ENCODE measurements at regions not wholly inside any gene's neighbourhood (a gene's known extent, or its start where the extent isn't known, plus 50 kb on each side); places are given as distances from the start of the nearest gene placed in this dataset.
"Not testable (repeated sequence)": the region's sequence is repeated elsewhere in the genome, so short reads cannot be mapped to it uniquely, and the experiment has no call there.

DNA sequence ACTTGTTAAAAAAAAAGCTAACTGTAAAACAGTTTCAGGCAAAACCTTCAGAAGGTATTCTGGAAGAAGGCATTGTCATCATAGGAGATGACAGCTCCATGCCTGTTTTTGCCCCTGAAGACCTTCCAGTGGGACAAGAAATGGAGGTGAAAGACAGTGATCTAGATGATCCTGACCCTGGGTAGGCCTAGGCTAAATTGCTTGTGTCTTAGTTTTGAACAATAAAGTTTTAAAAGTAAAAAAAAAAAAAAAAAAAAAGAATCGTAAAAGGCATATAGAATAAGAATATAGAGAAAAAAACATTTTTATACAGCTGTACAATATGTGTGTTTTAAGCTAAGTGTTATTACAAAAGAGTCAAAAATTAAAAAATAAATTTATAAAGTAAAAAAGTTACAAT is 106.6 kb upstream of the PLXNA2 start:
- H3K27me3 ChIP-seq (ENCODE audit: insufficient read depth, low read depth, low read length), result no peaks in the 10 kb centered on the region
- H3K9me2 ChIP-seq (ENCODE audit: insufficient read depth, low read length), result no peaks in the 10 kb centered on the region
- no peak overlapping the region for H3K9ac ChIP-seq (ENCODE audit: low read length)
- H3K4me2 ChIP-seq (ENCODE audit: low read length), result no peak overlapping the region
- H3F3A ChIP-seq (ENCODE audit: insufficient read depth, low read length, poor library complexity, severe bottlenecking), result no peaks in the 10 kb centered on the region
- H3K9me3 ChIP-seq (ENCODE audit: low read length), result no peaks in the 10 kb centered on the region
- H3K4me3 ChIP-seq (ENCODE audit: low read length), result no peak overlapping the region
- H4K20me1 ChIP-seq (ENCODE audit: insufficient read depth), result no peaks in the 10 kb centered on the region
- no peak overlapping the region for H2AFZ ChIP-seq (ENCODE audit: low read depth, low read length)
- no peaks in the 10 kb centered on the region for H3K36me3 ChIP-seq (ENCODE audit: insufficient read depth, low read length)
- H3K27ac ChIP-seq (ENCODE audit: low read length), result no peak overlapping the region
- TF ChIP-seq SMC3 (conservative IDR thresholded peaks at IDR 0.05; ENCODE audit: poor library complexity) (no peak), REST (IDR thresholded peaks at IDR 0.05; ENCODE audit: borderline replicate concordance) (no peak), POLR2AphosphoS5 (IDR thresholded peaks at IDR 0.05) (no peak), MXI1 (conservative IDR thresholded peaks at IDR 0.05; ENCODE audit: poor library complexity, severe bottlenecking) (no peak), EZH2 (IDR thresholded peaks at IDR 0.05; ENCODE audit: borderline replicate concordance, insufficient read depth, low read length, poor library complexity, severe bottlenecking) (no peak), EP300 (conservative IDR thresholded peaks at IDR 0.05; ENCODE audit: poor library complexity, severe bottlenecking) (no peak), RAD21 (conservative IDR thresholded peaks at IDR 0.05) (no peak), TAF1 (IDR thresholded peaks at IDR 0.05; ENCODE audit: low read depth) (no peak)
- TF ChIP-seq, protein P1, sequence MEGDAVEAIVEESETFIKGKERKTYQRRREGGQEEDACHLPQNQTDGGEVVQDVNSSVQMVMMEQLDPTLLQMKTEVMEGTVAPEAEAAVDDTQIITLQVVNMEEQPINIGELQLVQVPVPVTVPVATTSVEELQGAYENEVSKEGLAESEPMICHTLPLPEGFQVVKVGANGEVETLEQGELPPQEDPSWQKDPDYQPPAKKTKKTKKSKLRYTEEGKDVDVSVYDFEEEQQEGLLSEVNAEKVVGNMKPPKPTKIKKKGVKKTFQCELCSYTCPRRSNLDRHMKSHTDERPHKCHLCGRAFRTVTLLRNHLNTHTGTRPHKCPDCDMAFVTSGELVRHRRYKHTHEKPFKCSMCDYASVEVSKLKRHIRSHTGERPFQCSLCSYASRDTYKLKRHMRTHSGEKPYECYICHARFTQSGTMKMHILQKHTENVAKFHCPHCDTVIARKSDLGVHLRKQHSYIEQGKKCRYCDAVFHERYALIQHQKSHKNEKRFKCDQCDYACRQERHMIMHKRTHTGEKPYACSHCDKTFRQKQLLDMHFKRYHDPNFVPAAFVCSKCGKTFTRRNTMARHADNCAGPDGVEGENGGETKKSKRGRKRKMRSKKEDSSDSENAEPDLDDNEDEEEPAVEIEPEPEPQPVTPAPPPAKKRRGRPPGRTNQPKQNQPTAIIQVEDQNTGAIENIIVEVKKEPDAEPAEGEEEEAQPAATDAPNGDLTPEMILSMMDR (IDR thresholded peaks at IDR 0.05; ENCODE audit: poor library complexity, severe bottlenecking), result no peak
- no peaks in the 10 kb centered on the region for H3K79me2 ChIP-seq (replicated peaks; ENCODE audit: insufficient read depth, low read length)

DNA sequence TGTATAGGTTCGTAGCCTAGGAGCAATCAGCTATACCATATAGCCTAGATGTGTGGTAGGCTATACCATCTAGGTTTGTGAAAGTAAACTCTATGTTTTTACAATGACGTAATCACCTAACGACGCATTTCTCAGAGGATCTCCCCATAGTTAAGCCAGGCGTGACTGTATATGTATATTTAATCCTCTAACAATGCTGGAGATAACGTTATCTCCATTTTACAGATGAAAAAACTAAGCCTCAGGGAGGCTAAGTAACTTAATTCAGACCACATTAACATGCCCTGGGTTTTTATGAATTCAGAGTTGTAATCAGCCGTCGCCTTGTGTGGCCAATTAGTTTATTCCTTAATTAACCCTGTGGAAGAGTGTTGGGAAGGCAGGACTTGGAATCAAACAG is 107.7 kb upstream of the PLXNA2 start:
- H3K4me2 ChIP-seq (ENCODE audit: low read length), result no peak overlapping the region
- no peaks in the 10 kb centered on the region for H3K9me3 ChIP-seq (ENCODE audit: low read length)
- H3K36me3 ChIP-seq (ENCODE audit: insufficient read depth, low read length), result no peaks in the 10 kb centered on the region
- no peaks in the 10 kb centered on the region for H3F3A ChIP-seq (ENCODE audit: insufficient read depth, low read length, poor library complexity, severe bottlenecking)
- TF ChIP-seq EP300 (conservative IDR thresholded peaks at IDR 0.05; ENCODE audit: poor library complexity, severe bottlenecking), result no peak
- no peak for TF ChIP-seq RAD21 (conservative IDR thresholded peaks at IDR 0.05)
- TF ChIP-seq REST (IDR thresholded peaks at IDR 0.05; ENCODE audit: borderline replicate concordance), result no peak
- TF ChIP-seq EZH2 (IDR thresholded peaks at IDR 0.05; ENCODE audit: borderline replicate concordance, insufficient read depth, low read length, poor library complexity, severe bottlenecking), result no peak
- TF ChIP-seq, protein P1 (IDR thresholded peaks at IDR 0.05; ENCODE audit: poor library complexity, severe bottlenecking), result no peak
- no peak for TF ChIP-seq TAF1 (IDR thresholded peaks at IDR 0.05; ENCODE audit: low read depth)
- TF ChIP-seq POLR2AphosphoS5 (IDR thresholded peaks at IDR 0.05), result no peak
- no peak for TF ChIP-seq MXI1 (conservative IDR thresholded peaks at IDR 0.05; ENCODE audit: poor library complexity, severe bottlenecking)
- no peak for TF ChIP-seq SMC3 (conservative IDR thresholded peaks at IDR 0.05; ENCODE audit: poor library complexity)
- no peaks in the 10 kb centered on the region for H3K27me3 ChIP-seq (ENCODE audit: insufficient read depth, low read depth, low read length)
- no peaks in the 10 kb centered on the region for H3K9me2 ChIP-seq (ENCODE audit: insufficient read depth, low read length)
- no peak overlapping the region for H2AFZ ChIP-seq (ENCODE audit: low read depth, low read length)
- no peaks in the 10 kb centered on the region for H4K20me1 ChIP-seq (ENCODE audit: insufficient read depth)
- no peak overlapping the region for H3K4me3 ChIP-seq (ENCODE audit: low read length)
- no peak overlapping the region for H3K9ac ChIP-seq (ENCODE audit: low read length)
- no peaks in the 10 kb centered on the region for H3K79me2 ChIP-seq (replicated peaks; ENCODE audit: insufficient read depth, low read length)
- no peak overlapping the region for H3K27ac ChIP-seq (ENCODE audit: low read length)

GRCh38 chr1:208353797-208354196 is 109.6 kb upstream of the PLXNA2 start:
- H3K4me3 ChIP-seq (ENCODE audit: low read length); H3K4me2 ChIP-seq (ENCODE audit: low read length); H3K9me3 ChIP-seq (ENCODE audit: low read length); H3K27ac ChIP-seq (ENCODE audit: low read length); H3F3A ChIP-seq (ENCODE audit: insufficient read depth, low read length, poor library complexity, severe bottlenecking); H3K36me3 ChIP-seq (ENCODE audit: insufficient read depth, low read length); H3K79me2 ChIP-seq (replicated peaks; ENCODE audit: insufficient read depth, low read length); H3K9ac ChIP-seq (ENCODE audit: low read length); H3K27me3 ChIP-seq (ENCODE audit: insufficient read depth, low read depth, low read length); H2AFZ ChIP-seq (ENCODE audit: low read depth, low read length); H3K9me2 ChIP-seq (ENCODE audit: insufficient read depth, low read length); H4K20me1 ChIP-seq (ENCODE audit: insufficient read depth): not testable (repeated sequence)
